ENCODE measurements at regions not wholly inside any gene's neighbourhood (a gene's known extent, or its start where the extent isn't known, plus 50 kb on each side); places are given as distances from the start of the nearest gene placed in this dataset.
A peak's percentile ranks its signal among the peaks of the same experiment; 100 is the strongest.

GRCh38 chr2:40507432-40507831 lies 55.5 kb upstream of the SLC8A1 start:
- ATAC-seq (replicated peaks in 1 of 2) (no peak), DNase-seq (no peak)
- H3K36me3 Mint-ChIP-seq (ENCODE audit: insufficient read depth in 2 of 2): no peaks in the 10 kb centered on the region
- H3K4me1 Mint-ChIP-seq (ENCODE audit: low read depth): no peaks in the 10 kb centered on the region
- H3K4me3 Mint-ChIP-seq: no peak overlapping the region
- H3K9me3 Mint-ChIP-seq: peaks cover 0 to 2% of the 10 kb centered on the region in 2 donors
- H3K27ac Mint-ChIP-seq: no peak overlapping the region
- peaks cover 14% of the 10 kb centered on the region for H3K27me3 Mint-ChIP-seq (ENCODE audit: low read depth)

- DNase-seq (no peak), ATAC-seq (replicated peaks in 1 of 2) (no peak)
- H3K27ac Mint-ChIP-seq: no peak overlapping the region
- no peaks in the 10 kb centered on the region for H3K9me3 Mint-ChIP-seq
- H3K4me3 Mint-ChIP-seq: no peak overlapping the region
- no peaks in the 10 kb centered on the region for H3K36me3 Mint-ChIP-seq (ENCODE audit: insufficient read depth in 2 of 2)
- no peaks in the 10 kb centered on the region for H3K4me1 Mint-ChIP-seq (ENCODE audit: low read depth)
- H3K27me3 Mint-ChIP-seq (ENCODE audit: low read depth): peaks cover 9% of the 10 kb centered on the region
Observed at GRCh38 chr2:40510304-40510703, 58.4 kb upstream of the SLC8A1 start.

- peaks cover 9% of the 10 kb centered on the region for H3K27me3 Mint-ChIP-seq (ENCODE audit: low read depth)
- ATAC-seq (replicated peaks in 1 of 2): no peak
- H3K4me1 Mint-ChIP-seq (ENCODE audit: low read depth): peaks cover 3% of the 10 kb centered on the region
- no peak overlapping the region for H3K27ac Mint-ChIP-seq
- DNase-seq: no peak
- H3K9me3 Mint-ChIP-seq: no peaks in the 10 kb centered on the region
- no peak overlapping the region for H3K4me3 Mint-ChIP-seq
- H3K36me3 Mint-ChIP-seq (ENCODE audit: insufficient read depth in 2 of 2): no peaks in the 10 kb centered on the region
Observed at GRCh38 chr2:40511661-40512213, 59.8 kb upstream of the SLC8A1 start.

- H3K27ac Mint-ChIP-seq: no peak overlapping the region
- DNase-seq: no peak
Observed at GRCh38 chr2:40512256-40512655, 60.4 kb upstream of the SLC8A1 start.

GRCh38 chr2:40513201-40513600 lies 61.3 kb upstream of the SLC8A1 start:
- no peak overlapping the region for H3K27ac Mint-ChIP-seq
- H3K27me3 Mint-ChIP-seq (ENCODE audit: low read depth): peaks cover 9% of the 10 kb centered on the region
- DNase-seq: no peak
- no peaks in the 10 kb centered on the region for H3K9me3 Mint-ChIP-seq
- H3K4me3 Mint-ChIP-seq: no peak overlapping the region
- no peaks in the 10 kb centered on the region for H3K36me3 Mint-ChIP-seq (ENCODE audit: insufficient read depth in 2 of 2)
- H3K4me1 Mint-ChIP-seq (ENCODE audit: low read depth): peaks cover 6% of the 10 kb centered on the region
- no peak for ATAC-seq (replicated peaks in 1 of 2)

More at GRCh38 chr2:40512256-40512655, 60.4 kb upstream of the SLC8A1 start:
- H3K4me1 Mint-ChIP-seq (ENCODE audit: low read depth): peaks cover 6% of the 10 kb centered on the region
- no peak for ATAC-seq (replicated peaks in 1 of 2)
- no peaks in the 10 kb centered on the region for H3K36me3 Mint-ChIP-seq (ENCODE audit: insufficient read depth in 2 of 2)
- H3K9me3 Mint-ChIP-seq: no peaks in the 10 kb centered on the region
- peaks cover 9% of the 10 kb centered on the region for H3K27me3 Mint-ChIP-seq (ENCODE audit: low read depth)
- no peak overlapping the region for H3K4me3 Mint-ChIP-seq

GRCh38 chr2:40516604-40517003 lies 64.7 kb upstream of the SLC8A1 start:
- H3K27me3 Mint-ChIP-seq (ENCODE audit: low read depth): peaks cover 6% of the 10 kb centered on the region
- no peak for DNase-seq
- ATAC-seq (replicated peaks in 1 of 2): peak in 1 of 2 donors; percentile 39
- no peak overlapping the region for H3K4me3 Mint-ChIP-seq
- no peak overlapping the region for H3K27ac Mint-ChIP-seq
- no peaks in the 10 kb centered on the region for H3K36me3 Mint-ChIP-seq (ENCODE audit: insufficient read depth in 2 of 2)
- H3K9me3 Mint-ChIP-seq: no peaks in the 10 kb centered on the region
- peaks cover 6% of the 10 kb centered on the region for H3K4me1 Mint-ChIP-seq (ENCODE audit: low read depth)

- H3K36me3 Mint-ChIP-seq (ENCODE audit: insufficient read depth in 2 of 2): peaks cover 0 to 1% of the 10 kb centered on the region in 2 donors
- DNase-seq (no peak), ATAC-seq (replicated peaks in 1 of 2) (no peak)
- no peak overlapping the region for H3K27ac Mint-ChIP-seq
- no peaks in the 10 kb centered on the region for H3K4me1 Mint-ChIP-seq (ENCODE audit: low read depth)
- H3K4me3 Mint-ChIP-seq: no peak overlapping the region
- peaks cover 6 to 7% of the 10 kb centered on the region in 2 donors for H3K9me3 Mint-ChIP-seq
- H3K27me3 Mint-ChIP-seq (ENCODE audit: low read depth): no peaks in the 10 kb centered on the region
Observed at GRCh38 chr2:40528564-40528963, 76.7 kb upstream of the SLC8A1 start.

- H3K4me1 Mint-ChIP-seq (ENCODE audit: low read depth): no peaks in the 10 kb centered on the region
- ATAC-seq (replicated peaks in 1 of 2) (no peak), DNase-seq (no peak)
- H3K27ac Mint-ChIP-seq: no peak overlapping the region
- H3K27me3 Mint-ChIP-seq (ENCODE audit: low read depth): no peaks in the 10 kb centered on the region
- H3K36me3 Mint-ChIP-seq (ENCODE audit: insufficient read depth in 2 of 2): peaks cover 0 to 1% of the 10 kb centered on the region in 2 donors
- H3K4me3 Mint-ChIP-seq: no peak overlapping the region
- peaks cover 6 to 7% of the 10 kb centered on the region in 2 donors for H3K9me3 Mint-ChIP-seq
Observed at GRCh38 chr2:40531359-40531758, 79.5 kb upstream of the SLC8A1 start.

GRCh38 chr2:40534528-40534927 lies 82.6 kb upstream of the SLC8A1 start:
- Mint-ChIP-seq H3K27ac (no peak overlapping the region), H3K4me1 (ENCODE audit: low read depth) (no peaks in the 10 kb centered on the region), H3K4me3 (no peak overlapping the region), H3K9me3 (no peaks in the 10 kb centered on the region), H3K27me3 (ENCODE audit: low read depth) (no peaks in the 10 kb centered on the region), H3K36me3 (ENCODE audit: insufficient read depth in 2 of 2) (no peaks in the 10 kb centered on the region)
- DNase-seq (no peak), ATAC-seq (replicated peaks in 1 of 2) (peak; percentile 29 to 38)

- Mint-ChIP-seq H3K27ac (no peak overlapping the region), H3K27me3 (ENCODE audit: low read depth) (no peaks in the 10 kb centered on the region), H3K4me3 (no peak overlapping the region), H3K36me3 (ENCODE audit: insufficient read depth in 2 of 2) (no peaks in the 10 kb centered on the region), H3K4me1 (ENCODE audit: low read depth) (no peaks in the 10 kb centered on the region), H3K9me3 (no peaks in the 10 kb centered on the region)
- ATAC-seq (replicated peaks in 1 of 2): no peak
- DNase-seq: no peak
Observed at GRCh38 chr2:40535972-40536371, 84.1 kb upstream of the SLC8A1 start.

GRCh38 chr2:40540026-40540425 lies 88.1 kb upstream of the SLC8A1 start:
- Mint-ChIP-seq H3K4me3 (no peak overlapping the region), H3K36me3 (ENCODE audit: insufficient read depth in 2 of 2) (no peaks in the 10 kb centered on the region), H3K4me1 (ENCODE audit: low read depth) (no peaks in the 10 kb centered on the region), H3K9me3 (no peaks in the 10 kb centered on the region), H3K27me3 (ENCODE audit: low read depth) (no peaks in the 10 kb centered on the region), H3K27ac (no peak overlapping the region)
- ATAC-seq (replicated peaks in 1 of 2) (no peak), DNase-seq (no peak)

GRCh38 chr2:40543381-40543780 lies 91.5 kb upstream of the SLC8A1 start:
- Mint-ChIP-seq H3K9me3 (no peaks in the 10 kb centered on the region), H3K27ac (no peak overlapping the region), H3K36me3 (ENCODE audit: insufficient read depth in 2 of 2) (no peaks in the 10 kb centered on the region), H3K4me3 (no peak overlapping the region), H3K27me3 (ENCODE audit: low read depth) (no peaks in the 10 kb centered on the region), H3K4me1 (ENCODE audit: low read depth) (no peaks in the 10 kb centered on the region)
- DNase-seq (no peak), ATAC-seq (replicated peaks in 1 of 2) (no peak)

GRCh38 chr2:40544072-40544471 lies 92.2 kb upstream of the SLC8A1 start:
- Mint-ChIP-seq H3K4me1 (ENCODE audit: low read depth) (no peaks in the 10 kb centered on the region), H3K27me3 (ENCODE audit: low read depth) (no peaks in the 10 kb centered on the region), H3K9me3 (no peaks in the 10 kb centered on the region), H3K36me3 (ENCODE audit: insufficient read depth in 2 of 2) (no peaks in the 10 kb centered on the region), H3K4me3 (no peak overlapping the region), H3K27ac (no peak overlapping the region)
- DNase-seq: no peak
- ATAC-seq (replicated peaks in 1 of 2): no peak

- H3K36me3 Mint-ChIP-seq (ENCODE audit: insufficient read depth in 2 of 2): no peaks in the 10 kb centered on the region
- H3K4me3 Mint-ChIP-seq: no peak overlapping the region
- H3K27ac Mint-ChIP-seq: no peak overlapping the region
- DNase-seq: no peak
- no peaks in the 10 kb centered on the region for H3K9me3 Mint-ChIP-seq
- ATAC-seq (replicated peaks in 1 of 2): no peak
- H3K27me3 Mint-ChIP-seq (ENCODE audit: low read depth): no peaks in the 10 kb centered on the region
- H3K4me1 Mint-ChIP-seq (ENCODE audit: low read depth): no peaks in the 10 kb centered on the region
Observed at GRCh38 chr2:40545645-40546044, 93.8 kb upstream of the SLC8A1 start.

Data from activated T-cell treated with anti-CD3 and anti-CD28 coated beads, Interleukin-2, amount 50 U/mL, for 72 hours (primary cell).